ENCODE measurements at regions not wholly inside any gene's neighbourhood (a gene's known extent, or its start where the extent isn't known, plus 50 kb on each side); places are given as distances from the start of the nearest gene placed in this dataset.

DNA sequence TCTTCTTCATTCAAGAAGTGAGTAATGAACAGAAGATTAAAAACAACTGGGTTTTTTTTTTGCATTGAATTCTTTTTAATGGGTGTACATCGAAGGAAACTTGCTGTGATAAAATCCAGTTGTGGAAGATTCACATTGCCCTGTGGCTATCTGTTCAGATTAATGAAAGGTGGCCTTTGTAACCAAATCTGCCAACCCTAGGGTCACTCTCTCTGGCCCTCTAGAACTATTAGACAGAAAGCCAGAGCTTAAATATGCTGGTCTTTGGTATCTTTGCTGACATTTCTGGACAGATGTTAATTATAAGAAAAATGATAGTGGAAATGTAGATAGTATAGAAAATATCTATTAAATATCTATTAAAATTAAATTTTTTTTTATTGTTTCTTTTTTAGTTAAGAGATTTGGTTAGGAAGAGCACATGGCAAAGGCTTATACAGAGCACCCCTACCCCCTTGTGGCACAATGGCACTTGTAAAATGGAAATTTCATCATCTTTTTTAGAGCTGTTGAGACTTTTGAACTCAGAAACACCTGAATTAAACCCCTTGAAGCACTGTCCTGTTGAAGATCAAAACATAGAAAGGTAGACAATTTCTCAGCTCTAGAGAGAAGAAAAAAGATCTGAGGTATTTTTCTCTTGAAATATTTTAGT, 572.5 kb downstream of the PKHD1 start (continued):
- no peak for TF ChIP-seq IKZF3 (tag by site-specific recombination; IDR thresholded peaks at IDR 0.05)

DNA sequence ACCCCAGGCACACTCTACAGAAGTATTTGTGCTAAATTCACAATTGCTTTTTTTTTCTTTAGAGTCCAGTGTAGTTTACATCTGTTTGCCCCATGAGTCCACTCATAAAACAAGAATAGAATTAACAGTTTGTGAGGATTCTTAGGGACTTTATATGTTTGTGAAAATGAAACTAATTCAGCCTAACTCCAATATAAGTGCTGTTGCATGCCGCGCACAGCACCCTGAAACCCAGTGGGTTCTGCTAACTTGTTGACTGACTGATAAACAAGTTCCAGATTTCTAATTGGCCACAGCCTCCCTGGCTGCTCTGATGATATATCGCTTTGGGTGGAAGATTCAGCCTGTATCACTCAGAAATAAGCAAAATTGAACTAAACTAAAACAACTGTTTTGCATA, 561.4 kb downstream of the PKHD1 start:
- ChIA-PET POLR2A (no interaction called here), CTCF (no interaction called here)
- H3K4me1 ChIP-seq (ENCODE audit: control insufficient read depth, insufficient read depth, low read length): no peaks in the 10 kb centered on the region
- no peak overlapping the region for H3K27ac ChIP-seq (ENCODE audit: extremely low read depth, low read depth, low read length)
- H3K4me3 ChIP-seq (ENCODE audit: low read depth, low read length): no peak overlapping the region
- TF ChIP-seq ZNF544 (tag by site-specific recombination; IDR thresholded peaks at IDR 0.05): no peak
- no peak for TF ChIP-seq ZNF311 (tag by site-specific recombination; IDR thresholded peaks at IDR 0.05; ENCODE audit: borderline replicate concordance)
- no peak for TF ChIP-seq ZIC2 (tag by site-specific recombination; IDR thresholded peaks at IDR 0.05)
- TF ChIP-seq ZNF549 (tag by site-specific recombination; IDR thresholded peaks at IDR 0.05): no peak
- no peak for TF ChIP-seq ZNF658 (tag by site-specific recombination; IDR thresholded peaks at IDR 0.05)
- TF ChIP-seq, protein P1, sequence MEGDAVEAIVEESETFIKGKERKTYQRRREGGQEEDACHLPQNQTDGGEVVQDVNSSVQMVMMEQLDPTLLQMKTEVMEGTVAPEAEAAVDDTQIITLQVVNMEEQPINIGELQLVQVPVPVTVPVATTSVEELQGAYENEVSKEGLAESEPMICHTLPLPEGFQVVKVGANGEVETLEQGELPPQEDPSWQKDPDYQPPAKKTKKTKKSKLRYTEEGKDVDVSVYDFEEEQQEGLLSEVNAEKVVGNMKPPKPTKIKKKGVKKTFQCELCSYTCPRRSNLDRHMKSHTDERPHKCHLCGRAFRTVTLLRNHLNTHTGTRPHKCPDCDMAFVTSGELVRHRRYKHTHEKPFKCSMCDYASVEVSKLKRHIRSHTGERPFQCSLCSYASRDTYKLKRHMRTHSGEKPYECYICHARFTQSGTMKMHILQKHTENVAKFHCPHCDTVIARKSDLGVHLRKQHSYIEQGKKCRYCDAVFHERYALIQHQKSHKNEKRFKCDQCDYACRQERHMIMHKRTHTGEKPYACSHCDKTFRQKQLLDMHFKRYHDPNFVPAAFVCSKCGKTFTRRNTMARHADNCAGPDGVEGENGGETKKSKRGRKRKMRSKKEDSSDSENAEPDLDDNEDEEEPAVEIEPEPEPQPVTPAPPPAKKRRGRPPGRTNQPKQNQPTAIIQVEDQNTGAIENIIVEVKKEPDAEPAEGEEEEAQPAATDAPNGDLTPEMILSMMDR (tag by site-specific recombination; IDR thresholded peaks at IDR 0.05): no peak
- TF ChIP-seq ZNF792 (tag by site-specific recombination; IDR thresholded peaks at IDR 0.05): no peak
- H3K36me3 ChIP-seq (ENCODE audit: control insufficient read depth in 2 of 2, insufficient read depth in 1 of 2, low read length in 2 of 2): no peaks in the 10 kb centered on the region
- H3K9me3 ChIP-seq (ENCODE audit: control insufficient read depth, insufficient read depth, low read depth, low read length): no peaks in the 10 kb centered on the region

DNA sequence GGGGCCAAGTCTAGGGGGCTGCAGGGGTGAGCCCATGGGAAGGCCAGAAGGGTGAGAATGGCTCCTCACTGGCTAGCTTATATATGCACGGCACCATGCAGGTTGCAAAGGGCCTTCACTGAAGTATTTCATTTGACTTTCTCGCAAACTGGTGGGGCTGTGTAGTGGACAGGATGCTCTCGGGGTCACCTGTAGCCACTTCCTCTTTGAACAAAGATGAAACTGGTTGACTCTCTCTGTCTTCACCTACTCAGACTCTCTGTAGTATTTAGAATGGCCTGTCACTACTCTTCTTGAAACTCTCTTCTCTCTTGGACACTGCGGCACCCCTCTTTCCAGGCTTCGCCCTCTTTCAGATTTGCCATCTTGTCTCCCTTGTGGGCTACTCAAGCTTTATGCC, 560.5 kb downstream of the PKHD1 start:
- no peaks in the 10 kb centered on the region for H3K4me1 ChIP-seq (ENCODE audit: control insufficient read depth, insufficient read depth, low read length)
- CTCF ChIA-PET: no interaction called here
- POLR2A ChIA-PET: no interaction called here
- no peaks in the 10 kb centered on the region for H3K9me3 ChIP-seq (ENCODE audit: control insufficient read depth, insufficient read depth, low read depth, low read length)
- no peaks in the 10 kb centered on the region for H3K36me3 ChIP-seq (ENCODE audit: control insufficient read depth in 2 of 2, insufficient read depth in 1 of 2, low read length in 2 of 2)
- H3K27ac ChIP-seq (ENCODE audit: extremely low read depth, low read depth, low read length): no peak overlapping the region
- H3K4me3 ChIP-seq (ENCODE audit: low read depth, low read length): no peak overlapping the region
- no peak for TF ChIP-seq ZNF596 (tag by site-specific recombination; IDR thresholded peaks at IDR 0.05)
- TF ChIP-seq ZXDB (tag by site-specific recombination; IDR thresholded peaks at IDR 0.05): no peak
- TF ChIP-seq ZNF701 (tag by site-specific recombination; IDR thresholded peaks at IDR 0.05): no peak
- no peak for TF ChIP-seq ZNF776 (tag by site-specific recombination; IDR thresholded peaks at IDR 0.05; ENCODE audit: borderline replicate concordance)
- TF ChIP-seq EGR2 (tag by site-specific recombination; IDR thresholded peaks at IDR 0.05; ENCODE audit: low read depth): no peak
- TF ChIP-seq ZNF530 (tag by site-specific recombination; IDR thresholded peaks at IDR 0.05; ENCODE audit: low read depth): no peak
- no peak for TF ChIP-seq ZNF777 (tag by site-specific recombination; IDR thresholded peaks at IDR 0.05; ENCODE audit: borderline replicate concordance)
- TF ChIP-seq, protein P2, sequence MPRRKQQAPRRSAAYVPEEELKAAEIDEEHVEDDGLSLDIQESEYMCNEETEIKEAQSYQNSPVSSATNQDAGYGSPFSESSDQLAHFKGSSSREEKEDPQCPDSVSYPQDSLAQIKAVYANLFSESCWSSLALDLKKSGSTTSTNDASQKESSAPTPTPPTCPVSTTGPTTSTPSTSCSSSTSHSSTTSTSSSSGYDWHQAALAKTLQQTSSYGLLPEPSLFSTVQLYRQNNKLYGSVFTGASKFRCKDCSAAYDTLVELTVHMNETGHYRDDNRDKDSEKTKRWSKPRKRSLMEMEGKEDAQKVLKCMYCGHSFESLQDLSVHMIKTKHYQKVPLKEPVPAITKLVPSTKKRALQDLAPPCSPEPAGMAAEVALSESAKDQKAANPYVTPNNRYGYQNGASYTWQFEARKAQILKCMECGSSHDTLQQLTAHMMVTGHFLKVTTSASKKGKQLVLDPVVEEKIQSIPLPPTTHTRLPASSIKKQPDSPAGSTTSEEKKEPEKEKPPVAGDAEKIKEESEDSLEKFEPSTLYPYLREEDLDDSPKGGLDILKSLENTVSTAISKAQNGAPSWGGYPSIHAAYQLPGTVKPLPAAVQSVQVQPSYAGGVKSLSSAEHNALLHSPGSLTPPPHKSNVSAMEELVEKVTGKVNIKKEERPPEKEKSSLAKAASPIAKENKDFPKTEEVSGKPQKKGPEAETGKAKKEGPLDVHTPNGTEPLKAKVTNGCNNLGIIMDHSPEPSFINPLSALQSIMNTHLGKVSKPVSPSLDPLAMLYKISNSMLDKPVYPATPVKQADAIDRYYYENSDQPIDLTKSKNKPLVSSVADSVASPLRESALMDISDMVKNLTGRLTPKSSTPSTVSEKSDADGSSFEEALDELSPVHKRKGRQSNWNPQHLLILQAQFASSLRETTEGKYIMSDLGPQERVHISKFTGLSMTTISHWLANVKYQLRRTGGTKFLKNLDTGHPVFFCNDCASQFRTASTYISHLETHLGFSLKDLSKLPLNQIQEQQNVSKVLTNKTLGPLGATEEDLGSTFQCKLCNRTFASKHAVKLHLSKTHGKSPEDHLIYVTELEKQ (tag by site-specific recombination; IDR thresholded peaks at IDR 0.05; ENCODE audit: borderline replicate concordance): no peak
- no peak for TF ChIP-seq ZNF266 (tag by site-specific recombination; IDR thresholded peaks at IDR 0.05; ENCODE audit: low read depth)
- no peak for TF ChIP-seq ZNF654 (tag by site-specific recombination; IDR thresholded peaks at IDR 0.05; ENCODE audit: low read depth)
- TF ChIP-seq, protein P3, sequence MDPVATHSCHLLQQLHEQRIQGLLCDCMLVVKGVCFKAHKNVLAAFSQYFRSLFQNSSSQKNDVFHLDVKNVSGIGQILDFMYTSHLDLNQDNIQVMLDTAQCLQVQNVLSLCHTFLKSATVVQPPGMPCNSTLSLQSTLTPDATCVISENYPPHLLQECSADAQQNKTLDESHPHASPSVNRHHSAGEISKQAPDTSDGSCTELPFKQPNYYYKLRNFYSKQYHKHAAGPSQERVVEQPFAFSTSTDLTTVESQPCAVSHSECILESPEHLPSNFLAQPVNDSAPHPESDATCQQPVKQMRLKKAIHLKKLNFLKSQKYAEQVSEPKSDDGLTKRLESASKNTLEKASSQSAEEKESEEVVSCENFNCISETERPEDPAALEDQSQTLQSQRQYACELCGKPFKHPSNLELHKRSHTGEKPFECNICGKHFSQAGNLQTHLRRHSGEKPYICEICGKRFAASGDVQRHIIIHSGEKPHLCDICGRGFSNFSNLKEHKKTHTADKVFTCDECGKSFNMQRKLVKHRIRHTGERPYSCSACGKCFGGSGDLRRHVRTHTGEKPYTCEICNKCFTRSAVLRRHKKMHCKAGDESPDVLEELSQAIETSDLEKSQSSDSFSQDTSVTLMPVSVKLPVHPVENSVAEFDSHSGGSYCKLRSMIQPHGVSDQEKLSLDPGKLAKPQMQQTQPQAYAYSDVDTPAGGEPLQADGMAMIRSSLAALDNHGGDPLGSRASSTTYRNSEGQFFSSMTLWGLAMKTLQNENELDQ (tag by site-specific recombination; IDR thresholded peaks at IDR 0.05; ENCODE audit: low read depth): no peak
- TF ChIP-seq, protein P4, sequence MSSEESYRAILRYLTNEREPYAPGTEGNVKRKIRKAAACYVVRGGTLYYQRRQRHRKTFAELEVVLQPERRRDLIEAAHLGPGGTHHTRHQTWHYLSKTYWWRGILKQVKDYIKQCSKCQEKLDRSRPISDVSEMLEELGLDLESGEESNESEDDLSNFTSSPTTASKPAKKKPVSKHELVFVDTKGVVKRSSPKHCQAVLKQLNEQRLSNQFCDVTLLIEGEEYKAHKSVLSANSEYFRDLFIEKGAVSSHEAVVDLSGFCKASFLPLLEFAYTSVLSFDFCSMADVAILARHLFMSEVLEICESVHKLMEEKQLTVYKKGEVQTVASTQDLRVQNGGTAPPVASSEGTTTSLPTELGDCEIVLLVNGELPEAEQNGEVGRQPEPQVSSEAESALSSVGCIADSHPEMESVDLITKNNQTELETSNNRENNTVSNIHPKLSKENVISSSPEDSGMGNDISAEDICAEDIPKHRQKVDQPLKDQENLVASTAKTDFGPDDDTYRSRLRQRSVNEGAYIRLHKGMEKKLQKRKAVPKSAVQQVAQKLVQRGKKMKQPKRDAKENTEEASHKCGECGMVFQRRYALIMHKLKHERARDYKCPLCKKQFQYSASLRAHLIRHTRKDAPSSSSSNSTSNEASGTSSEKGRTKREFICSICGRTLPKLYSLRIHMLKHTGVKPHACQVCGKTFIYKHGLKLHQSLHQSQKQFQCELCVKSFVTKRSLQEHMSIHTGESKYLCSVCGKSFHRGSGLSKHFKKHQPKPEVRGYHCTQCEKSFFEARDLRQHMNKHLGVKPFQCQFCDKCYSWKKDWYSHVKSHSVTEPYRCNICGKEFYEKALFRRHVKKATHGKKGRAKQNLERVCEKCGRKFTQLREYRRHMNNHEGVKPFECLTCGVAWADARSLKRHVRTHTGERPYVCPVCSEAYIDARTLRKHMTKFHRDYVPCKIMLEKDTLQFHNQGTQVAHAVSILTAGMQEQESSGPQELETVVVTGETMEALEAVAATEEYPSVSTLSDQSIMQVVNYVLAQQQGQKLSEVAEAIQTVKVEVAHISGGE (tag by site-specific recombination; conservative IDR thresholded peaks at IDR 0.05; ENCODE audit: low read depth): no peak
- TF ChIP-seq YY1 (tag by site-specific recombination; IDR thresholded peaks at IDR 0.05): no peak
- TF ChIP-seq ZNF341 (tag by site-specific recombination; IDR thresholded peaks at IDR 0.05; ENCODE audit: low read depth): no peak
- no peak for TF ChIP-seq FEZF1 (tag by site-specific recombination; IDR thresholded peaks at IDR 0.05)

Data from HEK293 (cell line).